HepG2 (cell line): ENCODE measurements at regions not wholly inside any gene's neighbourhood (a gene's known extent, or its start where the extent isn't known, plus 50 kb on each side); places are given as distances from the start of the nearest gene placed in this dataset.

Experiments used
- ARNT ChIP-seq: fragments of 450-650 bp; IDR thresholded peaks from 2 replicates; pipeline ENCODE4 v1.6.1; 2017
- CCDC6 ChIP-seq: sonication (generic); formaldehyde crosslinking; IDR thresholded peaks from 2 replicates; pipeline ENCODE4 v1.8.1; 2022; ENCODE audit warnings: mild to moderate bottlenecking, missing genetic modification reagents, moderate library complexity
- ELF1 ChIP-seq: sonication (generic); formaldehyde crosslinking; IDR thresholded peaks from 2 replicates; pipeline ENCODE4 v1.4.0; 2020; ENCODE audit warnings: missing genetic modification reagents
- IRX3 ChIP-seq: sonication (generic); formaldehyde crosslinking; IDR thresholded peaks from 2 replicates; pipeline ENCODE4 v1.8.1; 2023; ENCODE audit warnings: mild to moderate bottlenecking, low read depth, missing genetic modification reagents, borderline replicate concordance
- NFKB2 ChIP-seq: sonication (generic); formaldehyde crosslinking; IDR thresholded peaks from 2 replicates; pipeline ENCODE4 v1.4.0; 2020; ENCODE audit warnings: missing genetic modification reagents, borderline replicate concordance
- PITX1 ChIP-seq: sonication (generic); formaldehyde crosslinking; IDR thresholded peaks from 2 replicates; pipeline ENCODE4 v1.5.1; 2020; ENCODE audit warnings: mild to moderate bottlenecking, missing genetic modification reagents
- SALL1 ChIP-seq: sonication (generic); formaldehyde crosslinking; IDR thresholded peaks from 2 replicates; pipeline ENCODE4 v1.8.0; 2022; ENCODE audit warnings: mild to moderate bottlenecking, missing genetic modification reagents
- SMAD1 ChIP-seq: sonication (generic); formaldehyde crosslinking; IDR thresholded peaks from 2 replicates; pipeline ENCODE4 v1.4.0; 2020; ENCODE audit warnings: missing genetic modification reagents, low read depth, mild to moderate bottlenecking, borderline replicate concordance
- ZNF251 ChIP-seq: sonication (generic); formaldehyde crosslinking; IDR thresholded peaks from 2 replicates; pipeline ENCODE4 v1.9.0; 2021; ENCODE audit warnings: mild to moderate bottlenecking, missing genetic modification reagents
- ZNF3 ChIP-seq: IDR thresholded peaks from 2 replicates; pipeline ENCODE4 v1.7.0; 2017; ENCODE audit warnings: inconsistent platforms
- ZNF33B ChIP-seq: sonication (generic); formaldehyde crosslinking; IDR thresholded peaks from 2 replicates; pipeline ENCODE4 v1.5.1; 2020; ENCODE audit warnings: mild to moderate bottlenecking, missing genetic modification reagents
- ZNF510 ChIP-seq: sonication (generic); formaldehyde crosslinking; IDR thresholded peaks from 2 replicates; pipeline ENCODE4 v1.4.0; 2020; ENCODE audit warnings: low read depth, mild to moderate bottlenecking, missing genetic modification reagents
- ZNF543 ChIP-seq: sonication (generic); formaldehyde crosslinking; IDR thresholded peaks from 2 replicates; pipeline ENCODE4 v1.4.0; 2020; ENCODE audit warnings: mild to moderate bottlenecking, missing genetic modification reagents
- ZNF782 ChIP-seq: sonication (generic); formaldehyde crosslinking; IDR thresholded peaks from 2 replicates; pipeline ENCODE4 v1.4.0; 2020; ENCODE audit warnings: missing genetic modification reagents, mild to moderate bottlenecking, borderline replicate concordance
- ZNF891 ChIP-seq: sonication (generic); formaldehyde crosslinking; IDR thresholded peaks from 2 replicates; pipeline ENCODE4 v1.5.0; 2020; ENCODE audit warnings: mild to moderate bottlenecking, missing genetic modification reagents
- TF ChIP-seq, protein P1 (sequence below): sonication (generic); formaldehyde crosslinking; IDR thresholded peaks from 2 replicates; pipeline ENCODE4 v1.5.0; 2020; ENCODE audit warnings: missing genetic modification reagents
- TF ChIP-seq, protein P2 (sequence below): sonication (generic); formaldehyde crosslinking; IDR thresholded peaks from 2 replicates; pipeline ENCODE4 v1.8.0; 2023; ENCODE audit warnings: mild to moderate bottlenecking, missing genetic modification reagents
- TF ChIP-seq, protein P3 (sequence below): sonication (generic); formaldehyde crosslinking; IDR thresholded peaks from 2 replicates; pipeline ENCODE4 v1.5.0; 2020; ENCODE audit warnings: mild to moderate bottlenecking, missing genetic modification reagents
- TF ChIP-seq, protein P4 (sequence below): sonication (generic); formaldehyde crosslinking; IDR thresholded peaks from 2 replicates; pipeline ENCODE4 v1.4.0; 2020; ENCODE audit warnings: mild to moderate bottlenecking, missing genetic modification reagents

DNA sequence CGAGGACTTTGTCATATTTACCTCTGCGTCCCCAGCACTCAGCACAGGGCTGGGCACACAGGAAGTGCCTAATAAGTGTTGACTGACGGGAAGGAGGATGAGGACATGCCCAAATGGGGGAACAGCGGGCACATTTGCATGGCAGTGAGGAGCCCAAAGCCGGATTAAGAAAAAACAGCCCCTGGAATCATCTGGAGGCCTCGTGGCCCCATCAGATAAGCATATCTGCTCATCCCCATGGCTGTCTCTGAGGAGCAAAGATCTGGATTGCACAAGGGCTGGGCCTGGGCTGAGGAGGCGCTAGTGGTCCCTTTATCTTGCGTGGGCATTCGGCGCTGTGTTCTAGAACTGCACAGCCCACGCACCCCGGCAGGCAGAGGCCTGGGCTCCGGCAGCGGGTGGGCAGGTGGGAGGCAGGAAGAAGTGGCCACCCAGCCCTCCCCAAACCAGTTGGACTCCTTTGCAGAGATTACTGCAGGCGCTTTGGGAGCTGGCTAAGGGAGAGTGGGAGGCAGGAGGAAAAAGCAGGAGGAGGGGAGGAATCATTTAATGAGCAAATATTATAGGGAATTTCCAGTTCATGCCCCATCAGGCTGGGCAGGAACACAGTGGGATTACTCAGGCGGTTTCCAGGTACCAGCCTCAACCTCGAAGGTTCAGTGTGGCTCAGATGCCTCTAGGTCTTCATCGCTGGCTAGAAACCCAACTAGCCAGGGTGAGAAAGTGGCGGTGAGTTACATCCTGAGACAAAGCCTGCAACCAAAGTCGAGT lies 108.1 kb downstream of the CEBPB start (continued):
- TF ChIP-seq, protein P1, sequence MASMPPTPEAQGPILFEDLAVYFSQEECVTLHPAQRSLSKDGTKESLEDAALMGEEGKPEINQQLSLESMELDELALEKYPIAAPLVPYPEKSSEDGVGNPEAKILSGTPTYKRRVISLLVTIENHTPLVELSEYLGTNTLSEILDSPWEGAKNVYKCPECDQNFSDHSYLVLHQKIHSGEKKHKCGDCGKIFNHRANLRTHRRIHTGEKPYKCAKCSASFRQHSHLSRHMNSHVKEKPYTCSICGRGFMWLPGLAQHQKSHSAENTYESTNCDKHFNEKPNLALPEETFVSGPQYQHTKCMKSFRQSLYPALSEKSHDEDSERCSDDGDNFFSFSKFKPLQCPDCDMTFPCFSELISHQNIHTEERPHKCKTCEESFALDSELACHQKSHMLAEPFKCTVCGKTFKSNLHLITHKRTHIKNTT (CRISPR knock-in tag), result no peak
- TF ChIP-seq SALL1 (CRISPR knock-in tag) (peak; percentile 61), ELF1 (CRISPR knock-in tag) (no peak; the same call in 1 of the 2 replicates), ZNF543 (CRISPR knock-in tag) (no peak), IRX3 (CRISPR knock-in tag) (no peak), ZNF251 (CRISPR knock-in tag) (no peak), SMAD1 (no peak), ARNT (no peak), NFKB2 (0 out of 2 replicates have a peak, but pooled peaks have one; percentile 44), PITX1 (no peak), CCDC6 (CRISPR knock-in tag) (no peak), ZNF891 (CRISPR knock-in tag) (peak; percentile 60; the same call in 1 of the 2 replicates), ZNF510 (CRISPR knock-in tag) (no peak), ZNF782 (CRISPR knock-in tag) (no peak), ZNF3 (CRISPR knock-in tag) (no peak), ZNF33B (CRISPR knock-in tag) (no peak)
- TF ChIP-seq, protein P2, sequence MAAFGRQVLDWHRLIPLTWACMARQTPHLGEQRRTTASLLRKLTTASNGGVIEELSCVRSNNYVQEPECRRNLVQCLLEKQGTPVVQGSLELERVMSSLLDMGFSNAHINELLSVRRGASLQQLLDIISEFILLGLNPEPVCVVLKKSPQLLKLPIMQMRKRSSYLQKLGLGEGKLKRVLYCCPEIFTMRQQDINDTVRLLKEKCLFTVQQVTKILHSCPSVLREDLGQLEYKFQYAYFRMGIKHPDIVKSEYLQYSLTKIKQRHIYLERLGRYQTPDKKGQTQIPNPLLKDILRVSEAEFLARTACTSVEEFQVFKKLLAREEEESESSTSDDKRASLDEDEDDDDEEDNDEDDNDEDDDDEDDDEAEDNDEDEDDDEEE (CRISPR knock-in tag), result no peak
- TF ChIP-seq, protein P3, sequence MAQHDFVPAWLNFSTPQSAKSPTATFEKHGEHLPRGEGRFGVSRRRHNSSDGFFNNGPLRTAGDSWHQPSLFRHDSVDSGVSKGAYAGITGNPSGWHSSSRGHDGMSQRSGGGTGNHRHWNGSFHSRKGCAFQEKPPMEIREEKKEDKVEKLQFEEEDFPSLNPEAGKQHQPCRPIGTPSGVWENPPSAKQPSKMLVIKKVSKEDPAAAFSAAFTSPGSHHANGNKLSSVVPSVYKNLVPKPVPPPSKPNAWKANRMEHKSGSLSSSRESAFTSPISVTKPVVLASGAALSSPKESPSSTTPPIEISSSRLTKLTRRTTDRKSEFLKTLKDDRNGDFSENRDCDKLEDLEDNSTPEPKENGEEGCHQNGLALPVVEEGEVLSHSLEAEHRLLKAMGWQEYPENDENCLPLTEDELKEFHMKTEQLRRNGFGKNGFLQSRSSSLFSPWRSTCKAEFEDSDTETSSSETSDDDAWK (CRISPR knock-in tag), result no peak
- TF ChIP-seq, protein P4, sequence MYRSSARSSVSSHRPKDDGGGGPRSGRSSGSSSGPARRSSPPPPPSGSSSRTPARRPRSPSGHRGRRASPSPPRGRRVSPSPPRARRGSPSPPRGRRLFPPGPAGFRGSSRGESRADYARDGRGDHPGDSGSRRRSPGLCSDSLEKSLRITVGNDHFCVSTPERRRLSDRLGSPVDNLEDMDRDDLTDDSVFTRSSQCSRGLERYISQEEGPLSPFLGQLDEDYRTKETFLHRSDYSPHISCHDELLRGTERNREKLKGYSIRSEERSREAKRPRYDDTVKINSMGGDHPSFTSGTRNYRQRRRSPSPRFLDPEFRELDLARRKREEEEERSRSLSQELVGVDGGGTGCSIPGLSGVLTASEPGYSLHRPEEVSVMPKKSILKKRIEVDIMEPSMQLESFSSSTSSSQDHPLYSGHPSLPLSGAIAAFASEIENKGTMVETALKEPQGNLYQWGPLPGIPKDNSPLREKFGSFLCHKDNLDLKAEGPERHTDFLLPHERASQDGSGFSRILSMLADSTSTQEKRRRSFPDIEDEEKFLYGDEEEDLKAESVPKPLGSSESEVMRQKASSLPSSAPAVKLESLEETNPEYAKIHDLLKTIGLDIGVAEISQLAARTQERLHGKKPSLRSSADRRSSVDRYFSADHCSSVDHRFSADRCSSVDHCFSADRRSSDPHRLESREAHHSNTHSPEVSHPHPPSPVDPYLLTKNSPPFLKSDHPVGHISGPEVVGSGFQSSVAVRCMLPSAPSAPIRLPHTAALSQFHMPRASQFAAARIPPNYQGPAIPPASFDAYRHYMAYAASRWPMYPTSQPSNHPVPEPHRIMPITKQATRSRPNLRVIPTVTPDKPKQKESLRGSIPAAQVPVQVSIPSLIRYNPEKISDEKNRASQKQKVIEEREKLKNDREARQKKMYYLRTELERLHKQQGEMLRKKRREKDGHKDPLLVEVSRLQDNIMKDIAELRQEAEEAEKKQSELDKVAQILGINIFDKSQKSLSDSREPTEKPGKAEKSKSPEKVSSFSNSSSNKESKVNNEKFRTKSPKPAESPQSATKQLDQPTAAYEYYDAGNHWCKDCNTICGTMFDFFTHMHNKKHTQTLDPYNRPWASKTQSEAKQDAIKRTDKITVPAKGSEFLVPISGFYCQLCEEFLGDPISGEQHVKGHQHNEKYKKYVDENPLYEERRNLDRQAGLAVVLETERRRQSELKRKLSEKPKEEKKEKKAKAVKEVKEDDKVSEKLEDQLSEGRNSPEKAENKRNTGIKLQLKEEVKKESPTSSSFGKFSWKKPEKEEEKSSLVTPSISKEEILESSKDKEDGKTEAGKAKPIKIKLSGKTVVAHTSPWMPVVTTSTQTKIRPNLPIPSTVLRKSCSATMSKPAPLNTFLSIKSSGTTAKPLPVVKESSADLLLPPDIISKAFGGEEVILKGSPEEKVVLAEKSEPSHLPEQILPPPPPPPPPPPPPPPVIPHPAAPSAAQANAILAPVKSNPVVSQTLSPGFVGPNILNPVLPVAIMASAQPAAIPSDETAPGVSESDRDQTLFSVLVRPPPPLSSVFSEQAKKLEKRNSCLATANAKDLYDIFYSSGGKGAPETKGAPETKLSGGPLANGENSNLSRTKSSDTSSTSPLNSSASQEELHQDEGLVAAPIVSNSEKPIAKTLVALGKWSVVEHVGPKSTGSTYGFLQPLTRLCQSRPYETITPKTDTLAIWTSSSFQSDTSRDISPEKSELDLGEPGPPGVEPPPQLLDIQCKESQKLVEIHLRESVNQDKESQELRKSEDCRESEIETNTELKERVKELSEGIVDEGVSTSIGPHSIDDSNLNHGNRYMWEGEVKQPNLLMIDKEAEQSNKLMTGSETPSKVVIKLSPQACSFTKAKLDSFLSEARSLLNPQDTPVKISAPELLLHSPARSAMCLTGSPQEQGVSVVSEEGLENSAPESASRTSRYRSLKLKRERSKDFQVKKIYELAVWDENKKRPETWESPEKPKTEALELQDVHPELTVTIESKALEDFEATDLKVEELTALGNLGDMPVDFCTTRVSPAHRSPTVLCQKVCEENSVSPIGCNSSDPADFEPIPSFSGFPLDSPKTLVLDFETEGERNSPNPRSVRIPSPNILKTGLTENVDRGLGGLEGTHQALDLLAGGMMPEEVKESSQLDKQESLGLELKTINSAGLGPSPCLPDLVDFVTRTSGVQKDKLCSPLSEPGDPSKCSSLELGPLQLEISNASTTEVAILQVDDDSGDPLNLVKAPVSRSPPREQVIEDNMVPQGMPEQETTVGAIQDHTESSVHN (CRISPR knock-in tag), result no peak
